A549 (cell line): ENCODE measurements at regions not wholly inside any gene's neighbourhood (a gene's known extent, or its start where the extent isn't known, plus 50 kb on each side); places are given as distances from the start of the nearest gene placed in this dataset.
"Not testable (repeated sequence)": the region's sequence is repeated elsewhere in the genome, so short reads cannot be mapped to it uniquely, and the experiment has no call there.

Source experiments
- ATAC-seq, 2 experiments: fragments of 200-7000 bp in 1 of 2; fragments of >200 bp in 1 of 2; cut with Nextera tagmentation in 1 of 2; cut with Tn5 transposase in 1 of 2; 3 replicates each; pipeline versions ENCODE4 v1.8.0 to v1.9.1; 2018 to 2020; ENCODE audit warnings: mild to moderate bottlenecking in 1 of 2, moderate library complexity in 1 of 2
- CTCF ChIA-PET: fragments of 300-600 bp; sonication (Branson Sonifier 250); formaldehyde crosslinking; extraction: SDS; loops from one replicate; lab custom pipeline; 2021; ENCODE audit warnings: antibody characterized with exemption, inconsistent platforms; lab: Yijun Ruan, JAX
- POLR2A ChIA-PET: fragments of 350-600 bp; formaldehyde crosslinking; extraction: SDS; loops from one replicate; lab custom pipeline; 2021; ENCODE audit warnings: antibody characterized with exemption, inconsistent platforms; lab: Yijun Ruan, JAX
- DNase-seq, 2 experiments: peaks; one replicate each; pipeline versions ENCODE4 v3.0.0 to v3.0.0-alpha.2; 2011 to 2016; ENCODE audit warnings: low read depth in 1 of 2, low spot score in 1 of 2
- FAIRE-seq: peaks from 2 replicates; lab custom pipeline; 2011; peaks lifted over from hg19 to GRCh38; lab: Jason Lieb, UNC
- H3K27ac ChIP-seq, 2 experiments: fragments of >200 bp; sonication (Bioruptor Twin); formaldehyde crosslinking; 3 replicates each; pipeline ENCODE4 v1.5.1; 2016 to 2017
- H3K4me1 ChIP-seq: fragments of >200 bp; sonication (Bioruptor Twin); formaldehyde crosslinking; 3 replicates; pipeline ENCODE4 v1.6.1; 2016
- H3K4me2 ChIP-seq: fragments of >200 bp; sonication (Bioruptor Twin); formaldehyde crosslinking; 3 replicates; pipeline ENCODE4 v1.6.1; 2016
- H3K4me3 ChIP-seq: fragments of >200 bp; sonication (Bioruptor Twin); formaldehyde crosslinking; 3 replicates; pipeline ENCODE4 v1.5.1; 2016
- H3K9me3 ChIP-seq: fragments of >200 bp; sonication (Bioruptor Twin); formaldehyde crosslinking; 3 replicates; pipeline ENCODE4 v1.6.1; 2016
- BCL3 ChIP-seq: fragments of >200 bp; sonication (Bioruptor Twin); formaldehyde crosslinking; IDR thresholded peaks from 3 replicates; pipeline ENCODE4 v1.6.1; 2016
- CBX2 ChIP-seq: fragments of 200-600 bp; sonication (generic); IDR thresholded peaks from 2 replicates; pipeline ENCODE4 v1.6.1; 2016; ENCODE audit warnings: low read depth, mild to moderate bottlenecking, borderline replicate concordance
- CEBPB ChIP-seq, 2 experiments: fragments of >200 bp in 1 of 2; sonication (Bioruptor Twin) in 1 of 2; formaldehyde crosslinking in 1 of 2; IDR thresholded peaks; 2 replicates each; pipeline ENCODE4 v1.6.1; 2012 to 2016
- CHD2 ChIP-seq: fragments of 150-350 bp; IDR thresholded peaks from 2 replicates; pipeline ENCODE4 v1.6.1; 2014; ENCODE audit warnings: low read length; ENCODE audit not compliant: partially characterized antibody
- CTCF ChIP-seq: fragments of >200 bp; sonication (Bioruptor Twin); formaldehyde crosslinking; IDR thresholded peaks from 3 replicates; pipeline ENCODE4 v1.5.1; 2016
- EP300 ChIP-seq, 2 experiments: fragments of >200 bp; sonication (Bioruptor Twin); formaldehyde crosslinking; IDR thresholded peaks; 2 replicates in 1 of 2; 3 replicates in 1 of 2; pipeline ENCODE4 v1.6.1; 2016 to 2017
- FOSL2 ChIP-seq, 2 experiments: fragments of 450-650 bp in 1 of 2; fragments of >200 bp in 1 of 2; sonication (Bioruptor Twin) in 1 of 2; formaldehyde crosslinking; IDR thresholded peaks; 2 replicates each; pipeline versions ENCODE4 v1.5.0 to v1.6.1; 2016 to 2020; ENCODE audit warnings: mild to moderate bottlenecking in 1 of 2, moderate library complexity in 1 of 2
- FOXS1 ChIP-seq: fragments of 250-450 bp; sonication (Bioruptor Pico); IDR thresholded peaks from 2 replicates; pipeline ENCODE4 v1.5.0; 2020; ENCODE audit warnings: mild to moderate bottlenecking, moderate library complexity
- GATA3 ChIP-seq: IDR thresholded peaks from 2 replicates; pipeline ENCODE4 v1.6.1; 2012; ENCODE audit warnings: borderline replicate concordance
- HDAC2 ChIP-seq: fragments of 200-600 bp; sonication (generic); IDR thresholded peaks from 2 replicates; pipeline ENCODE4 v1.6.1; 2016
- HOXA7 ChIP-seq: fragments of 250-450 bp; sonication (Bioruptor Pico); IDR thresholded peaks from 2 replicates; pipeline ENCODE4 v1.5.0; 2020; ENCODE audit warnings: mild to moderate bottlenecking, moderate library complexity
- JUN ChIP-seq, 2 experiments: fragments of >200 bp; sonication (Bioruptor Twin); formaldehyde crosslinking; IDR thresholded peaks; 2 replicates in 1 of 2; 3 replicates in 1 of 2; pipeline ENCODE4 v1.6.1; 2016 to 2017
- KDM5A ChIP-seq: fragments of 200-600 bp; sonication (generic); IDR thresholded peaks from 2 replicates; pipeline ENCODE4 v1.6.1; 2016; ENCODE audit warnings: antibody characterized with exemption, mild to moderate bottlenecking
- MAFK ChIP-seq: fragments of 450-650 bp; IDR thresholded peaks from 2 replicates; pipeline ENCODE4 v1.6.1; 2014; ENCODE audit not compliant: partially characterized antibody
- NR3C1 ChIP-seq: fragments of >200 bp; sonication (Bioruptor Twin); formaldehyde crosslinking; IDR thresholded peaks from 3 replicates; pipeline ENCODE4 v1.6.1; 2017
- PHF8 ChIP-seq: fragments of 200-600 bp; sonication (generic); IDR thresholded peaks from 2 replicates; pipeline ENCODE4 v1.6.1; 2016; ENCODE audit warnings: low read depth, mild to moderate bottlenecking, antibody characterized with exemption, moderate library complexity, borderline replicate concordance
- REST ChIP-seq: fragments of 200-600 bp; sonication (generic); IDR thresholded peaks from 2 replicates; pipeline ENCODE4 v1.6.1; 2016; ENCODE audit warnings: antibody characterized with exemption, mild to moderate bottlenecking, moderate library complexity
- RFX5 ChIP-seq: fragments of 450-650 bp; IDR thresholded peaks from 2 replicates; pipeline ENCODE4 v1.7.1; 2014; ENCODE audit warnings: antibody characterized with exemption, mild to moderate bottlenecking, moderate library complexity
- TFCP2L1 ChIP-seq: fragments of 250-450 bp; sonication (Bioruptor Pico); IDR thresholded peaks from 2 replicates; pipeline ENCODE4 v1.5.0; 2021; ENCODE audit warnings: mild to moderate bottlenecking
- USF2 ChIP-seq: fragments of 450-650 bp; IDR thresholded peaks from 2 replicates; pipeline ENCODE4 v1.6.1; 2014; ENCODE audit warnings: antibody characterized with exemption
- ZFP36 ChIP-seq: fragments of 450-650 bp; IDR thresholded peaks from 2 replicates; pipeline ENCODE4 v1.6.1; 2014; ENCODE audit warnings: borderline replicate concordance; ENCODE audit not compliant: partially characterized antibody
- ZNF302 ChIP-seq: fragments of 250-450 bp; sonication (Bioruptor Pico); IDR thresholded peaks from 2 replicates; pipeline ENCODE4 v1.9.0; 2021; ENCODE audit warnings: inconsistent platforms, mild to moderate bottlenecking, moderate library complexity
- WGBS: methylation state at CpG from one replicate; pipeline ENCODE4 v1.1.6; 2017; ENCODE audit errors: missing lambda C conversion rate; 5-methylcytosine and 5-hydroxymethylcytosine counted together

GRCh38 chr10:29229258-29229705, 59.6 kb upstream of the LYZL1 start:
- H3K4me3 ChIP-seq, result no peak overlapping the region
- H3K27ac ChIP-seq, result no peak overlapping the region
- TF ChIP-seq USF2, result 0 out of 2 replicates have a peak, but pooled peaks have one; percentile 30
- no peak for TF ChIP-seq HOXA7 (CRISPR knock-in tag)
- TF ChIP-seq, all 56 proteins: peak for 1
- no peaks in the 10 kb centered on the region for H3K9me3 ChIP-seq
- no peak overlapping the region for H3K4me2 ChIP-seq
- ChIA-PET POLR2A (no interaction called here), CTCF (interaction anchor here (2.2 kb wide), 1 partner anchor 10 kb away, joined by 7 read pairs; no protein-coding TSS in a partner anchor)
- 68% methylated on average over 15 of the region's 15 CpGs for WGBS
- no peak for DNase-seq
- no peak for ATAC-seq
- no peaks in the 10 kb centered on the region for H3K4me1 ChIP-seq
- no peak for FAIRE-seq

- DNase-seq, H3K4me2 ChIP-seq, H3K4me1 ChIP-seq, FAIRE-seq, H3K27ac ChIP-seq, H3K4me3 ChIP-seq, H3K9me3 ChIP-seq, ATAC-seq, POLR2A ChIA-PET: not testable (repeated sequence)
- CTCF ChIA-PET, result interaction anchor here (0.6 kb wide), 1 partner anchor 738 kb away, joined by 3 read pairs; no protein-coding TSS in a partner anchor
- 84% methylated on average over 13 of the region's 13 CpGs for WGBS
Observed at GRCh38 chr10:29236910-29237309, 52.0 kb upstream of the LYZL1 start.

- no peak overlapping the region for H3K27ac ChIP-seq
- DNase-seq (no peak), ATAC-seq (no peak), FAIRE-seq (no peak)
- WGBS, result 83% methylated on average over 5 of the region's 5 CpGs
- TF ChIP-seq NR3C1 (no peak), GATA3 (no peak), CHD2 (no peak), ZNF302 (CRISPR knock-in tag) (no peak), BCL3 (no peak), EP300 (IDR thresholded peaks at IDR 0.05) (no peak), HDAC2 (no peak), CBX2 (no peak), RFX5 (no peak), ZFP36 (no peak), JUN (IDR thresholded peaks at IDR 0.05) (no peak), MAFK (no peak), CEBPB (IDR thresholded peaks at IDR 0.05) (no peak), FOXS1 (CRISPR knock-in tag) (no peak), TFCP2L1 (no peak), REST (no peak), PHF8 (no peak), FOSL2 (IDR thresholded peaks at IDR 0.05) (no peak), FOSL2 (CRISPR knock-in tag; IDR thresholded peaks at IDR 0.05) (no peak), CTCF (no peak), KDM5A (no peak)
- H3K4me2 ChIP-seq, result no peak overlapping the region
- no peak overlapping the region for H3K4me3 ChIP-seq
- CTCF ChIA-PET, result no interaction called here
- no peaks in the 10 kb centered on the region for H3K4me1 ChIP-seq
- no peaks in the 10 kb centered on the region for H3K9me3 ChIP-seq
- POLR2A ChIA-PET, result no interaction called here
Observed at GRCh38 chr10:29237786-29238185, 51.1 kb upstream of the LYZL1 start.
